ENCODE measurements at regions not wholly inside any gene's neighbourhood (a gene's known extent, or its start where the extent isn't known, plus 50 kb on each side); places are given as distances from the start of the nearest gene placed in this dataset.

DNA sequence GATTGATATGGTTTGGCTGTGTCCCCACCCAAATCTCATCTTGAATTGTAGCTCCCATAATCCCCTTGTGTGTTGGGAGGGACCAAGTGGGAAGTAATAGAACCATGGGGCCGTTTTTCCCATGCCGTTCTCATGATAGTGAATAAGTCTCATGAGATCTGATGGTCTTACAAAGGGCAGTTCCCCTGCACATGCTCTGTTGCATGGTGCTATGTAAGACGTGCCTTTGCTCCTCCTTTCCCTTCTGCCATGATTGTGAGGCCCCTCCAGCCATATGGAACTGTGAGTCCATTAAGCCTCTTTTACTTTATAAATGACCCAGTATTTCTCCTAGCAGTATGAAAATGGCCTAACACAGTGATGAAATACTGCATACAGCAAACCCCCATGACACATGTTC is 84.8 kb upstream of the SELENOP start:
- H3K23me2 ChIP-seq (ENCODE audit: low read depth, low read length): no peaks in the 10 kb centered on the region
- H3K4me2 ChIP-seq (ENCODE audit: insufficient read depth in 1 of 2, low read depth in 2 of 2, low read length in 2 of 2): no peak overlapping the region
- no peaks in the 10 kb centered on the region for H3K4me1 ChIP-seq (replicated peaks in 1 of 4; ENCODE audit: control insufficient read depth in 3 of 4, insufficient read depth in 4 of 4, low read length in 3 of 4)
- ChIA-PET CTCF (ENCODE audit: partially characterized antibody) (interaction anchor here (0.6 to 1.0 kb wide), 4 partner anchors 20 to 387 kb away, joined by 3 to 6 read pairs (median 3); no protein-coding TSS in a partner anchor), POLR2A (ENCODE audit: partially characterized antibody) (no interaction called here)
- H2BK120ac ChIP-seq (replicated peaks; ENCODE audit: low read depth, low read length): no peak overlapping the region
- H4K8ac ChIP-seq (ENCODE audit: extremely low read depth, insufficient read depth, low read length): no peak overlapping the region
- no peaks in the 10 kb centered on the region for H3K79me1 ChIP-seq (ENCODE audit: low read depth, low read length)
- H3K18ac ChIP-seq (ENCODE audit: extremely low read depth, low read length): no peak overlapping the region
- H2BK20ac ChIP-seq (ENCODE audit: low read length): no peak overlapping the region
- H3K9me3 ChIP-seq (ENCODE audit: insufficient read depth in 2 of 2, low read depth in 1 of 2, low read length in 1 of 2): no peaks in the 10 kb centered on the region
- no peaks in the 10 kb centered on the region for H3K36me3 ChIP-seq (ENCODE audit: control insufficient read depth in 2 of 4, insufficient read depth in 4 of 4, low read length in 3 of 4)
- FAIRE-seq (no peak), DNase-seq (ENCODE audit: low read depth in 1 of 2, low spot score in 2 of 2) (no peak)
- H2BK5ac ChIP-seq (ENCODE audit: low read depth, low read length): no peak overlapping the region
- H3K56ac ChIP-seq (replicated peaks; ENCODE audit: insufficient read length, low read depth, low read length): no peak overlapping the region
- no peak overlapping the region for H2AK5ac ChIP-seq (ENCODE audit: low read depth, low read length)
- no peak overlapping the region for H2BK15ac ChIP-seq (ENCODE audit: low read length)
- H3K27ac ChIP-seq (ENCODE audit: low read depth, low read length): no peak overlapping the region
- no peak overlapping the region for H2AFZ ChIP-seq (ENCODE audit: low read length)
- H3K79me2 ChIP-seq (ENCODE audit: control insufficient read depth in 1 of 2, insufficient read depth in 2 of 2, low read length in 2 of 2): no peaks in the 10 kb centered on the region
- no peaks in the 10 kb centered on the region for H3K27me3 ChIP-seq (replicated peaks in 1 of 4; ENCODE audit: control insufficient read depth in 3 of 4, extremely low read depth in 1 of 4, insufficient read depth in 3 of 4, low read length in 3 of 4)
- no peak overlapping the region for H3K4ac ChIP-seq (replicated peaks; ENCODE audit: insufficient read length, low read depth, low read length)
- H3K14ac ChIP-seq (ENCODE audit: insufficient read length): no peak overlapping the region
- H4K91ac ChIP-seq (replicated peaks; ENCODE audit: insufficient read length, low read length): no peak overlapping the region
- H2BK12ac ChIP-seq (ENCODE audit: low read depth, low read length): no peak overlapping the region
- no peak overlapping the region for H3K9ac ChIP-seq (replicated peaks in 1 of 4; ENCODE audit: extremely low read depth in 1 of 4, low read depth in 3 of 4, low read length in 3 of 4)
- no peak overlapping the region for H4K5ac ChIP-seq (ENCODE audit: insufficient read length, low read depth, low read length)
- H3K4me3 ChIP-seq (ENCODE audit: extremely low read depth in 1 of 4, insufficient read depth in 2 of 4, low read depth in 3 of 4, low read length in 4 of 4): no peak overlapping the region
- 84% methylated on average over 3 of the region's 3 CpGs; no CpG with 5 or more reads in 1 of the 2 experiments for WGBS, 2 experiments (ENCODE audit: extremely low coverage in 1 of 2, insufficient coverage in 1 of 2, insufficient read length in 1 of 2, insufficient replicate concordance in 2 of 2, low coverage in 1 of 2, low lambda C conversion rate in 2 of 2, missing lambda C conversion rate in 1 of 2)
- no peak overlapping the region for H3K23ac ChIP-seq (ENCODE audit: insufficient read length)
- H4K20me1 ChIP-seq (replicated peaks in 1 of 2; ENCODE audit: control insufficient read depth in 1 of 2, insufficient read depth in 2 of 2, low read length in 2 of 2): no peaks in the 10 kb centered on the region
- TF ChIP-seq SRF (IDR thresholded peaks at IDR 0.05; ENCODE audit: low read depth, low read length): no peak
- TF ChIP-seq SIX5 (IDR thresholded peaks at IDR 0.05; ENCODE audit: low read depth, low read length): no peak
- TF ChIP-seq NANOG (IDR thresholded peaks at IDR 0.05; ENCODE audit: insufficient read depth, low read depth, low read length, poor library complexity, severe bottlenecking): no peak
- no peak for TF ChIP-seq SAP30 (IDR thresholded peaks at IDR 0.05; ENCODE audit: insufficient read depth, insufficient replicate concordance, low read length)
- no peak for TF ChIP-seq MAFK (IDR thresholded peaks at IDR 0.05; ENCODE audit: low read depth, low read length)
- TF ChIP-seq RAD21 (IDR thresholded peaks at IDR 0.05 in 1 of 2, conservative IDR thresholded peaks at IDR 0.05 in 1 of 2; ENCODE audit: low read depth in 2 of 2, low read length in 2 of 2): no peak
- no peak for TF ChIP-seq BACH1 (IDR thresholded peaks at IDR 0.05; ENCODE audit: low read length)
- no peak for TF ChIP-seq GTF2F1 (IDR thresholded peaks at IDR 0.05; ENCODE audit: borderline replicate concordance, low read depth, low read length)
- no peak for TF ChIP-seq CBX5 (IDR thresholded peaks at IDR 0.05; ENCODE audit: low read depth, low read length)
- no peak for TF ChIP-seq TAF7 (optimal IDR thresholded peaks at IDR 0.05; ENCODE audit: borderline replicate concordance, low read depth, low read length)
- no peak for TF ChIP-seq SP1 (IDR thresholded peaks at IDR 0.05; ENCODE audit: low read depth, low read length)
- TF ChIP-seq BRCA1 (IDR thresholded peaks at IDR 0.05; ENCODE audit: low read depth, low read length): no peak
- TF ChIP-seq, protein P1, sequence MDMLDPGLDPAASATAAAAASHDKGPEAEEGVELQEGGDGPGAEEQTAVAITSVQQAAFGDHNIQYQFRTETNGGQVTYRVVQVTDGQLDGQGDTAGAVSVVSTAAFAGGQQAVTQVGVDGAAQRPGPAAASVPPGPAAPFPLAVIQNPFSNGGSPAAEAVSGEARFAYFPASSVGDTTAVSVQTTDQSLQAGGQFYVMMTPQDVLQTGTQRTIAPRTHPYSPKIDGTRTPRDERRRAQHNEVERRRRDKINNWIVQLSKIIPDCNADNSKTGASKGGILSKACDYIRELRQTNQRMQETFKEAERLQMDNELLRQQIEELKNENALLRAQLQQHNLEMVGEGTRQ (IDR thresholded peaks at IDR 0.05; ENCODE audit: low read length): no peak
- no peak for TF ChIP-seq SUZ12 (IDR thresholded peaks at IDR 0.05; ENCODE audit: low read length)
- no peak for TF ChIP-seq CREB1 (IDR thresholded peaks at IDR 0.05)
